ENCODE measurements at regions not wholly inside any gene's neighbourhood (a gene's known extent, or its start where the extent isn't known, plus 50 kb on each side); places are given as distances from the start of the nearest gene placed in this dataset.

DNA sequence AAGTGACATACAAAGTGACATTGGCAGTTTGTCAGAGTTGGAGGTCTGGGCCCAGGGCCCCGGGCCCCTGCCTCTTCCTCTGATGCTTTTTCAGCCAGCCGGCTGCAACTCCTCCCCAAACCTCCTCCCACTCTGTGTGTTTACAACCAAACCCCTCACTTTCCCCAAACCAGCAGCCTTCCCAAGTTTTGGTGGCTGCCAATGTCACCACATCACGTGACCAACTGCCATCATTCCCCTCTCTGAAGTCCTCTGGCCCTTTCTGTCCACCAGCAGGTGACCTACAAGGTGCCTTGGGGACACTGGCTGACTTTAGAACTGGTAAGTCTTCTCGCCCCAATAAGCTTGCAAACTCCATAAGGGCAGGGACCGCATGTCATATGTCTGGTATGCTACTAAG lies 357.7 kb downstream of the BCOR start:
- Histone ChIP-seq H3K27me3 (ENCODE audit: insufficient read depth, insufficient read length) (no peaks in the 10 kb centered on the region), H3K9ac (ENCODE audit: insufficient read length, low read depth) (no peak overlapping the region), H3K4me1 (ENCODE audit: insufficient read depth, insufficient read length) (peaks cover 4% of the 10 kb centered on the region), H3K9me3 (ENCODE audit: insufficient read depth, low read length) (no peaks in the 10 kb centered on the region), H3K36me3 (ENCODE audit: insufficient read depth, insufficient read length, low read length) (no peaks in the 10 kb centered on the region), H3K4me3 (ENCODE audit: insufficient read length, low read depth) (no peak overlapping the region)
- no peak for DNase-seq (ENCODE audit: low read depth, low spot score)
- TF ChIP-seq YY1 (IDR thresholded peaks at IDR 0.05; ENCODE audit: insufficient read depth, insufficient read length), result no peak
- no peak for TF ChIP-seq SUZ12 (IDR thresholded peaks at IDR 0.05; ENCODE audit: extremely low read depth, insufficient read depth, insufficient read length)
- no peak for TF ChIP-seq ZNF274 (IDR thresholded peaks at IDR 0.05; ENCODE audit: low read depth, low read length)

DNA sequence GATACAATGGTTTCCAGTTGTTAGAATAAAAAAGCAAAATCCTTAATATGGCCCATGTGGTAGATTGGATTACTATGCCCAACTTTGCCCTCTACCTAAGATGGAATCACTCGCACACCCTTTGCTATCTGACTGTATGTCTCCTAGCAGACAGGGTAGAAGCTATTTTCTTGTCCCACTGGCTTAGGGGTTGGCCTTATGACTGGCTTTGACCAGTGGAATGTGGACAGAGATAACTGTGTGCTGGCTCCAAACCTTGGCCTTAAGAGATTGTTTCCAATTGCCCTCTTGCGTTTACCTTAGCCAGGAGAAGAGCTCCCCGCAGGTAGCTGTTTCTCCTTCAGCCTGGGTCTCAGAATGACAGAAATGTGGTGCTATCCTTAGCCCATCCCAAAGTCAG lies 355.9 kb downstream of the BCOR start:
- H3K4me1 ChIP-seq (ENCODE audit: insufficient read depth, insufficient read length), result no peaks in the 10 kb centered on the region
- no peaks in the 10 kb centered on the region for H3K9me3 ChIP-seq (ENCODE audit: insufficient read depth, low read length)
- H3K27me3 ChIP-seq (ENCODE audit: insufficient read depth, insufficient read length), result no peaks in the 10 kb centered on the region
- TF ChIP-seq ZNF274 (IDR thresholded peaks at IDR 0.05; ENCODE audit: low read depth, low read length), result no peak
- no peak for TF ChIP-seq SUZ12 (IDR thresholded peaks at IDR 0.05; ENCODE audit: extremely low read depth, insufficient read depth, insufficient read length)
- TF ChIP-seq YY1 (IDR thresholded peaks at IDR 0.05; ENCODE audit: insufficient read depth, insufficient read length), result no peak
- no peak for DNase-seq (ENCODE audit: low read depth, low spot score)
- no peaks in the 10 kb centered on the region for H3K36me3 ChIP-seq (ENCODE audit: insufficient read depth, insufficient read length, low read length)
- no peak overlapping the region for H3K4me3 ChIP-seq (ENCODE audit: insufficient read length, low read depth)
- H3K9ac ChIP-seq (ENCODE audit: insufficient read length, low read depth), result no peak overlapping the region

DNA sequence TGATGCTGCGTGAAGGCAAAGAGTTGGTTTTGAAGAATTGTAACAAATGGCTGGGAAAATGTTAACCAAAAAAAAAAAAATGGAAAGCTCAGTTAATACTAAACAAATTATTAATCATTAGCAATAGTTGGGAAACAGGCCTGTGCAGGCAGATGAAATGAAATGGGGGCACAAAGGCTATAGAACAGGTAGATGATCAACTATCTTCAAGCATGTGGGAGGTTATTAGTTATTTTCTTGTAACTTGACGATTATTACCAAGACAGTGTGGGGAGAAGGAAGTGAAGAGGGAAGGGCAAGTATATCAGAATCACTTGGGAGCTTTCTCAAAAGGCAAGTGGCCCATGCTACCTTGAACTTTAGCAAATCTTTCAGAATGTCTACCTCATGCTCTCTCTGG lies 351.9 kb downstream of the BCOR start:
- DNase-seq (ENCODE audit: low read depth, low spot score), result no peak
- Histone ChIP-seq H3K9ac (ENCODE audit: insufficient read length, low read depth) (no peak overlapping the region), H3K27me3 (ENCODE audit: insufficient read depth, insufficient read length) (no peaks in the 10 kb centered on the region), H3K9me3 (ENCODE audit: insufficient read depth, low read length) (no peaks in the 10 kb centered on the region), H3K36me3 (ENCODE audit: insufficient read depth, insufficient read length, low read length) (no peaks in the 10 kb centered on the region), H3K4me3 (ENCODE audit: insufficient read length, low read depth) (no peak overlapping the region), H3K4me1 (ENCODE audit: insufficient read depth, insufficient read length) (no peaks in the 10 kb centered on the region)
- TF ChIP-seq ZNF274 (IDR thresholded peaks at IDR 0.05; ENCODE audit: low read depth, low read length), result no peak
- TF ChIP-seq YY1 (IDR thresholded peaks at IDR 0.05; ENCODE audit: insufficient read depth, insufficient read length), result no peak
- no peak for TF ChIP-seq SUZ12 (IDR thresholded peaks at IDR 0.05; ENCODE audit: extremely low read depth, insufficient read depth, insufficient read length)

DNA sequence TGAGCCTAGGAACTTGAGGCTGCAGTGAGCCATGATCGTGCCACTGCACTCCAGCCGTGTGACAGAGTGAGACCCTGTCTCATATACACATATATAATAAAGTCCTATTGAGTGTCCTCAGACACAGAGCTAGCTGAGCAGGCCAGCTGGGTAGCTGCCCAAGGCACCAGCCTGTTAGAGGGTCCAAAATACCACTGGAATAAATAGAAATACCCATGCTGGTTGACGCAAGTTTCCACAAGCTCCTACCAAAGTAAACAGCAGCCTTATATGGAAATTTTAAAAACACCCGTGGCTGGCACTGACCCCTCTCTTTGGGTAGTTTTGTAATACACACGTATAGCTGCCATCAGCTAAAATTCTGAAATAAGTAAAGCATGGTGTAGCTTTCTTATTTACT lies 348.6 kb downstream of the BCOR start:
- Histone ChIP-seq H3K9me3 (ENCODE audit: insufficient read depth, low read length) (no peaks in the 10 kb centered on the region), H3K36me3 (ENCODE audit: insufficient read depth, insufficient read length, low read length) (no peaks in the 10 kb centered on the region), H3K27me3 (ENCODE audit: insufficient read depth, insufficient read length) (no peaks in the 10 kb centered on the region), H3K4me1 (ENCODE audit: insufficient read depth, insufficient read length) (no peaks in the 10 kb centered on the region), H3K9ac (ENCODE audit: insufficient read length, low read depth) (no peak overlapping the region), H3K4me3 (ENCODE audit: insufficient read length, low read depth) (no peak overlapping the region)
- no peak for DNase-seq (ENCODE audit: low read depth, low spot score)
- TF ChIP-seq ZNF274 (IDR thresholded peaks at IDR 0.05; ENCODE audit: low read depth, low read length) (no peak), YY1 (IDR thresholded peaks at IDR 0.05; ENCODE audit: insufficient read depth, insufficient read length) (no peak), SUZ12 (IDR thresholded peaks at IDR 0.05; ENCODE audit: extremely low read depth, insufficient read depth, insufficient read length) (no peak)

DNA sequence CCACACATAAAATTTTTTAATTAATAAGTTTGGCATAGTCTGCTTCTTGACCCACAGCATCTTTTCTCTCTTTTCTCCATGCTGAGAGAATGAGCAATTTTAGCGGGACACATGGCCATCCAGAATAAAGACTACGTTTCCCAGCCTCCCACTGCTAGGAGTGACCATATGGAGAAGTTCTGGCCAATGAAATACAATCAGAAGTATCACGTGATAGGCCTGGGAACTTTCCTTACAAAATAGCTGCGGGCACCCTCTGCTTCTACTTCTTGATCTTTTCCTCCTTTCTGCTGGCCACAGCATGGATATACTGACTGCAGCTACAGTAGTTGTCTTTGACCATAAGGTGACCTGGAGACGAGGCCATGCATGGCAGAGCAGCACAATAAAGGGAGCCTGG lies 348.0 kb downstream of the BCOR start:
- DNase-seq (ENCODE audit: low read depth, low spot score), result no peak
- peaks cover 2% of the 10 kb centered on the region for H3K4me1 ChIP-seq (ENCODE audit: insufficient read depth, insufficient read length)
- no peaks in the 10 kb centered on the region for H3K27me3 ChIP-seq (ENCODE audit: insufficient read depth, insufficient read length)
- no peaks in the 10 kb centered on the region for H3K36me3 ChIP-seq (ENCODE audit: insufficient read depth, insufficient read length, low read length)
- no peak overlapping the region for H3K4me3 ChIP-seq (ENCODE audit: insufficient read length, low read depth)
- no peaks in the 10 kb centered on the region for H3K9me3 ChIP-seq (ENCODE audit: insufficient read depth, low read length)
- H3K9ac ChIP-seq (ENCODE audit: insufficient read length, low read depth), result no peak overlapping the region
- TF ChIP-seq ZNF274 (IDR thresholded peaks at IDR 0.05; ENCODE audit: low read depth, low read length), result no peak
- TF ChIP-seq YY1 (IDR thresholded peaks at IDR 0.05; ENCODE audit: insufficient read depth, insufficient read length), result no peak
- TF ChIP-seq SUZ12 (IDR thresholded peaks at IDR 0.05; ENCODE audit: extremely low read depth, insufficient read depth, insufficient read length), result no peak

DNA sequence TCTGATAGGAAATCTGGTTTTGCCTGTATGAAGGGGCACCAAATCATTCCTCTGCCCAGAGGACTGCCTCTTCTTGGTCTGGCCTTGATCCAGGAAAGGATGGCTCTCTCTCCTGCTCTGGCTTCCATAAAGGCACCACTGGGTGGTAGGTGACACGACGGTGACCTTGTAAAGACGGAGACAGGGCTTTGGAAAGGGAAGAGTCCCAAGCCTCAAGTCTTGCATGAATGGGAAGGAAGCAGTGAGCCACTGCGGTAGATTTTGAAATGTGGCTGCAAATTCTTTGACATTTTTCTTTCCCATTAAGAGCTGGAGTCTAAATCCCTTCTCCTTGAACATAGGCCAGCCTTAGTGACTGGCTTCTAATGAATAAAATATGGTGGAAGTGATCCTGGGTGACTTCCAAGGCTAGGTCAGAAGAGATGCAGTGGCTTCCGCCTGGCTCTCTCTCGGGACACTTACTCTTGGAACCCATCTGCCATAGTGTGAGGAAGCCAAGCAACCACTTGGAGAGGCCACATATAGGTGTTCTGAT lies 347.4 kb downstream of the BCOR start:
- DNase-seq (ENCODE audit: low read depth, low spot score), result no peak
- Histone ChIP-seq H3K9ac (ENCODE audit: insufficient read length, low read depth) (no peak overlapping the region), H3K4me3 (ENCODE audit: insufficient read length, low read depth) (no peak overlapping the region), H3K4me1 (ENCODE audit: insufficient read depth, insufficient read length) (peaks cover 5% of the 10 kb centered on the region), H3K27me3 (ENCODE audit: insufficient read depth, insufficient read length) (no peaks in the 10 kb centered on the region), H3K9me3 (ENCODE audit: insufficient read depth, low read length) (no peaks in the 10 kb centered on the region), H3K36me3 (ENCODE audit: insufficient read depth, insufficient read length, low read length) (no peaks in the 10 kb centered on the region)
- no peak for TF ChIP-seq ZNF274 (IDR thresholded peaks at IDR 0.05; ENCODE audit: low read depth, low read length)
- TF ChIP-seq SUZ12 (IDR thresholded peaks at IDR 0.05; ENCODE audit: extremely low read depth, insufficient read depth, insufficient read length), result no peak

DNA sequence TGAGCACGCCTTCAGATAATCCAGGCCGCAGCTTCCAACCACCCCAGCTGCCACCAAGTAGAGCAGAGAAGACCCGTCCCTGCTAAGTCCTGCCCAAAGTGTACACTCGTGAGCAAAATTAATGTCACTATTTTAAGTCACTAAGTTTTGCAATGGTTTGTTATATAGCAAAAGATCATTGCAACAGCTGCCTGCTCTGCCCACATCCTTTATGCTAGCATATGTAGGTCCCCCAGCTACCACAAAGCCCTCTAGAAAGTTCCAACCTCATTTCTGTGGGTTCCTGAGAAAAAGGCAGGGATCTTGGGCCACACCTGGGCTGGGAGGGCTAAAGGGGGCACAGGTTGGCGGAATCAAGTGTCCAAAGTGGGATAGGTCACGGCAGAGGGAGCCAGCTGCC lies 346.9 kb downstream of the BCOR start:
- no peak for TF ChIP-seq ZNF274 (IDR thresholded peaks at IDR 0.05; ENCODE audit: low read depth, low read length)
- TF ChIP-seq YY1 (IDR thresholded peaks at IDR 0.05; ENCODE audit: insufficient read depth, insufficient read length), result no peak
- no peak for TF ChIP-seq SUZ12 (IDR thresholded peaks at IDR 0.05; ENCODE audit: extremely low read depth, insufficient read depth, insufficient read length)
- no peak overlapping the region for H3K4me3 ChIP-seq (ENCODE audit: insufficient read length, low read depth)
- no peak overlapping the region for H3K9ac ChIP-seq (ENCODE audit: insufficient read length, low read depth)
- H3K27me3 ChIP-seq (ENCODE audit: insufficient read depth, insufficient read length), result no peaks in the 10 kb centered on the region
- no peak for DNase-seq (ENCODE audit: low read depth, low spot score)
- no peaks in the 10 kb centered on the region for H3K36me3 ChIP-seq (ENCODE audit: insufficient read depth, insufficient read length, low read length)
- no peaks in the 10 kb centered on the region for H3K9me3 ChIP-seq (ENCODE audit: insufficient read depth, low read length)
- peaks cover 6% of the 10 kb centered on the region for H3K4me1 ChIP-seq (ENCODE audit: insufficient read depth, insufficient read length)

Measured in NT2/D1 (cell line).